H1 (cell line): ENCODE measurements at regions not wholly inside any gene's neighbourhood (a gene's known extent, or its start where the extent isn't known, plus 50 kb on each side); places are given as distances from the start of the nearest gene placed in this dataset.

Experiments
- CTCF ChIA-PET: fragments of 300-600 bp; sonication (Branson Sonifier 250); formaldehyde crosslinking; loops from one replicate; lab custom pipeline; 2021; ENCODE audit not compliant: partially characterized antibody; lab: Charles Lee
- POLR2A ChIA-PET: fragments of 300-600 bp; sonication (Branson Sonifier 250); formaldehyde crosslinking; loops from one replicate; lab custom pipeline; 2021; ENCODE audit warnings: inconsistent platforms; ENCODE audit not compliant: partially characterized antibody; lab: Charles Lee
- DNase-seq, 2 experiments: peaks; one replicate each; pipeline versions ENCODE4 v3.0.0 to v3.0.0-alpha.2; 2010 to 2022; ENCODE audit warnings: low spot score in 2 of 2, low read depth in 1 of 2, mixed read lengths in 1 of 2
- FAIRE-seq: peaks from 2 replicates; lab custom pipeline; 2011; peaks lifted over from hg19 to GRCh38; lab: Jason Lieb, UNC
- H2AFZ ChIP-seq: 2 replicates; pipeline ENCODE4 v1.8.1; 2012; ENCODE audit warnings: low read length, inconsistent platforms
- H2AK5ac ChIP-seq: 2 replicates; pipeline ENCODE4 v1.6.1; 2013; ENCODE audit warnings: low read depth, low read length
- H2BK120ac ChIP-seq: replicated peaks from 2 replicates; pipeline ENCODE3; 2013; ENCODE audit warnings: low read depth, low read length, inconsistent platforms
- H2BK12ac ChIP-seq: 2 replicates; pipeline ENCODE4 v1.6.1; 2013; ENCODE audit warnings: low read depth, low read length
- H2BK15ac ChIP-seq: 2 replicates; pipeline ENCODE4 v1.6.1; 2013; ENCODE audit warnings: low read length
- H2BK20ac ChIP-seq: 2 replicates; pipeline ENCODE4 v1.6.1; 2013; ENCODE audit warnings: low read length
- H2BK5ac ChIP-seq: 2 replicates; pipeline ENCODE4 v1.6.1; 2013; ENCODE audit warnings: low read depth, low read length
- H3K14ac ChIP-seq: 2 replicates; pipeline ENCODE4 v1.6.1; 2013; ENCODE audit warnings: inconsistent platforms; ENCODE audit not compliant: insufficient read length
- H3K18ac ChIP-seq: 2 replicates; pipeline ENCODE4 v1.6.1; 2013; ENCODE audit warnings: low read length; ENCODE audit errors: extremely low read depth
- H3K23ac ChIP-seq: 2 replicates; pipeline ENCODE4 v1.6.1; 2013; ENCODE audit warnings: inconsistent platforms; ENCODE audit not compliant: insufficient read length
- H3K23me2 ChIP-seq: 2 replicates; pipeline ENCODE4 v1.6.1; 2013; ENCODE audit warnings: low read depth, low read length
- H3K27ac ChIP-seq: 2 replicates; pipeline ENCODE4 v1.6.1; 2011; ENCODE audit warnings: low read depth, low read length, inconsistent platforms
- H3K27me3 ChIP-seq, 4 experiments: replicated peaks in 1 of 4; 1 replicate in 1 of 4; 2 replicates in 3 of 4; pipeline versions ENCODE4 v1.6.1 to v1.8.1; 2011 to 2013; ENCODE audit warnings: low read length in 3 of 4, mild to moderate bottlenecking in 3 of 4, inconsistent platforms in 2 of 4, mixed read lengths in 2 of 4, moderate library complexity in 1 of 4; ENCODE audit not compliant: control insufficient read depth in 3 of 4, insufficient read depth in 3 of 4; ENCODE audit errors: extremely low read depth in 1 of 4
- H3K36me3 ChIP-seq, 4 experiments: 2 replicates each; pipeline versions ENCODE4 v1.6.1 to v1.8.1; 2011 to 2013; ENCODE audit warnings: mild to moderate bottlenecking in 4 of 4, low read length in 3 of 4, moderate library complexity in 2 of 4, control low read depth in 1 of 4, inconsistent platforms in 1 of 4; ENCODE audit not compliant: insufficient read depth in 4 of 4, control insufficient read depth in 2 of 4
- H3K4ac ChIP-seq: replicated peaks from 2 replicates; pipeline ENCODE3; 2013; ENCODE audit warnings: low read length, low read depth, mixed read lengths, inconsistent platforms; ENCODE audit not compliant: insufficient read length
- H3K4me1 ChIP-seq, 4 experiments: replicated peaks in 1 of 4; 1 replicate in 1 of 4; 2 replicates in 3 of 4; pipeline versions ENCODE4 v1.6.1 to v1.8.1; 2011 to 2013; ENCODE audit warnings: low read length in 3 of 4, inconsistent platforms in 2 of 4, mixed read lengths in 1 of 4; ENCODE audit not compliant: insufficient read depth in 4 of 4, control insufficient read depth in 3 of 4
- H3K4me2 ChIP-seq, 2 experiments: 2 replicates each; pipeline versions ENCODE4 v1.6.1 to v1.8.1; 2011 to 2013; ENCODE audit warnings: low read depth in 2 of 2, low read length in 2 of 2, control low read depth in 1 of 2, inconsistent platforms in 1 of 2, mild to moderate bottlenecking in 1 of 2; ENCODE audit not compliant: insufficient read depth in 1 of 2
- H3K4me3 ChIP-seq, 4 experiments: fragments of 200-600, 300-600 bp in 1 of 4; sonication (generic), shearing (Covaris generic), sonication (Bioruptor Twin) in 1 of 4; 2 replicates each; pipeline versions ENCODE4 v1.5.1 to v1.8.1; 2011 to 2016; ENCODE audit warnings: low read length in 4 of 4, low read depth in 3 of 4, control low read depth in 2 of 4, inconsistent platforms in 2 of 4, mild to moderate bottlenecking in 2 of 4, mixed read lengths in 1 of 4, moderate library complexity in 1 of 4; ENCODE audit not compliant: insufficient read depth in 2 of 4; ENCODE audit errors: extremely low read depth in 1 of 4
- H3K56ac ChIP-seq: replicated peaks from 2 replicates; pipeline ENCODE3; 2013; ENCODE audit warnings: low read depth, mild to moderate bottlenecking, mixed read lengths, low read length, inconsistent platforms; ENCODE audit not compliant: insufficient read length
- H3K79me1 ChIP-seq: 2 replicates; pipeline ENCODE4 v1.6.1; 2013; ENCODE audit warnings: low read depth, low read length, control low read depth
- H3K79me2 ChIP-seq, 2 experiments: 2 replicates each; pipeline versions ENCODE4 v1.6.1 to v1.8.1; 2012 to 2013; ENCODE audit warnings: low read length in 2 of 2, mild to moderate bottlenecking in 2 of 2, inconsistent platforms in 1 of 2; ENCODE audit not compliant: insufficient read depth in 2 of 2, control insufficient read depth in 1 of 2
- H3K9ac ChIP-seq, 4 experiments: replicated peaks in 1 of 4; 1 replicate in 1 of 4; 2 replicates in 3 of 4; pipeline versions ENCODE4 v1.6.1 to v1.8.1; 2011 to 2013; ENCODE audit warnings: low read depth in 3 of 4, low read length in 3 of 4, control low read depth in 2 of 4, mild to moderate bottlenecking in 2 of 4, moderate library complexity in 2 of 4, inconsistent platforms in 1 of 4; ENCODE audit errors: extremely low read depth in 1 of 4
- H3K9me3 ChIP-seq, 2 experiments: 2 replicates each; pipeline versions ENCODE4 v1.6.1 to v1.8.1; 2012 to 2013; ENCODE audit warnings: mild to moderate bottlenecking in 2 of 2, moderate library complexity in 2 of 2, control low read depth in 1 of 2, inconsistent platforms in 1 of 2, low read depth in 1 of 2, low read length in 1 of 2, mixed read lengths in 1 of 2; ENCODE audit not compliant: insufficient read depth in 2 of 2
- H4K20me1 ChIP-seq, 2 experiments: replicated peaks in 1 of 2; 2 replicates each; pipeline versions ENCODE3 to v1.8.1; 2011 to 2013; ENCODE audit warnings: inconsistent platforms in 2 of 2, low read length in 2 of 2, mild to moderate bottlenecking in 1 of 2; ENCODE audit not compliant: insufficient read depth in 2 of 2, control insufficient read depth in 1 of 2
- H4K5ac ChIP-seq: 2 replicates; pipeline ENCODE4 v1.6.1; 2013; ENCODE audit warnings: low read length, low read depth, mixed read lengths, inconsistent platforms; ENCODE audit not compliant: insufficient read length
- H4K8ac ChIP-seq: 2 replicates; pipeline ENCODE4 v1.8.0; 2013; ENCODE audit warnings: mild to moderate bottlenecking, moderate library complexity, low read length, inconsistent platforms; ENCODE audit not compliant: insufficient read depth; ENCODE audit errors: extremely low read depth
- H4K91ac ChIP-seq: replicated peaks from 2 replicates; pipeline ENCODE3; 2013; ENCODE audit warnings: low read length, mixed read lengths, inconsistent platforms; ENCODE audit not compliant: insufficient read length
- SUZ12 ChIP-seq: fragments of 200-600 bp; sonication (generic); IDR thresholded peaks from 2 replicates; pipeline ENCODE4 v1.6.1; 2012; ENCODE audit warnings: mild to moderate bottlenecking, inconsistent platforms, low read length, moderate library complexity, mixed read lengths
- TAF1 ChIP-seq: IDR thresholded peaks from 2 replicates; pipeline ENCODE4 v1.6.1; 2011; ENCODE audit warnings: mild to moderate bottlenecking, low read depth, low read length
- whole genome bisulfite sequencing, 2 experiments: shearing (Covaris generic) in 1 of 2; methylation state at CpG; one replicate each; pipeline versions ENCODE4 v1.1.6 to v1.1.7; 2013 to 2015; ENCODE audit warnings: low lambda C conversion rate in 2 of 2, mixed read lengths in 2 of 2, inconsistent platforms in 1 of 2, low coverage in 1 of 2, missing lambda C conversion rate in 1 of 2; ENCODE audit not compliant: insufficient replicate concordance in 2 of 2, insufficient coverage in 1 of 2, insufficient read length in 1 of 2; ENCODE audit errors: extremely low coverage in 1 of 2, missing lambda C conversion rate in 1 of 2; 5-methylcytosine and 5-hydroxymethylcytosine counted together

- TF ChIP-seq TAF1, result no peak
- no peak for TF ChIP-seq SUZ12
- Histone ChIP-seq H3K9ac (no peak overlapping the region), H3K18ac (no peak overlapping the region), H3K56ac (no peak overlapping the region), H2BK12ac (no peak overlapping the region), H4K8ac (no peak overlapping the region), H3K23ac (no peak overlapping the region), H2AK5ac (no peak overlapping the region), H4K91ac (no peak overlapping the region), H3K23me2 (no peaks in the 10 kb centered on the region), H3K27ac (no peak overlapping the region), H3K79me2 (no peaks in the 10 kb centered on the region), H2BK5ac (no peak overlapping the region), H4K5ac (no peak overlapping the region), H2BK120ac (no peak overlapping the region), H2AFZ (0 out of 2 replicates have a peak overlapping the region, but pooled peaks have one; percentile 7), H4K20me1 (no peaks in the 10 kb centered on the region), H2BK15ac (no peak overlapping the region), H3K4me3 (no peak overlapping the region), H3K4me1 (peaks cover 0 to 4% (median 0%) of the 10 kb centered on the region in 4 experiments; a peak in 3 of 7 replicates), H3K14ac (no peak overlapping the region), H3K36me3 (no peaks in the 10 kb centered on the region), H3K4me2 (no peak overlapping the region), H3K4ac (no peak overlapping the region), H2BK20ac (no peak overlapping the region), H3K79me1 (no peaks in the 10 kb centered on the region), H3K27me3 (no peaks in the 10 kb centered on the region), H3K9me3 (no peaks in the 10 kb centered on the region)
- CTCF ChIA-PET, result no interaction called here
- POLR2A ChIA-PET, result no interaction called here
- FAIRE-seq (no peak), DNase-seq (no peak)
- WGBS, 2 experiments, result 93% methylated on average over 17 of the region's 17 CpGs; no CpG with 5 or more reads in 1 of the 2 experiments
These were observed 185.1 kb downstream of the EFHB start for GRCh38 chr3:19748782-19749447.
